Astrocyte of the spinal cord (primary cell): ENCODE measurements at regions not wholly inside any gene's neighbourhood (a gene's known extent, or its start where the extent isn't known, plus 50 kb on each side); places are given as distances from the start of the nearest gene placed in this dataset.

ENCODE experiments used
- DNase-seq: peaks from one replicate; pipeline ENCODE4 v3.0.0; 2011; ENCODE audit warnings: low read depth, low spot score
- H3K4me3 ChIP-seq: 2 replicates; pipeline ENCODE4 v1.5.1; 2011; ENCODE audit warnings: low read depth, mild to moderate bottlenecking, low read length, moderate library complexity
- in situ Hi-C: cut with HindIII; loops from 2 replicates; pipeline ENCODE4 v1.10.0; 2017; ENCODE audit warnings: low sequenced_read_pairs
- TF ChIP-seq, protein P1 (sequence below): IDR thresholded peaks from 2 replicates; pipeline ENCODE4 v1.5.1; 2012; ENCODE audit warnings: low read depth, mild to moderate bottlenecking, low read length, inconsistent platforms

DNA sequence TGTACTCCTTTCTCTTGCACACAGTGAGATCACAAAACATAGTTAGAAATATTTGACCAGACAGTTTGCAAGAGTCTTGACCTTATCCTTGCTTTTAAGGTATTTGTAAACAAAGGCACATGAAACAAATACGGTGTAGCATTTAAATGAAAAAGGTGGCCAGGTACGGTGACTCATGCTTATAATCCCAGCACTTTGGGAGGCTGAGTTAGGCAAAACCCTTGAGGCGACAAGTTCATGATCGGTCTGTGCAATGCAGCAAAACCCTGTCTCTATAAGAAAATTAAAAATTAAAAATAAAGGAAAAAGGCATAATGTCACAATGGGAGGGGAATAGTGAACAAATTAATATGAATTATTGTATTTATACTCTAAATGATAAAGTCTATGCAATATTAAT lies 109.5 kb upstream of the PIK3C3 start:
- in situ Hi-C loops: no loop called here
- TF ChIP-seq, protein P1, sequence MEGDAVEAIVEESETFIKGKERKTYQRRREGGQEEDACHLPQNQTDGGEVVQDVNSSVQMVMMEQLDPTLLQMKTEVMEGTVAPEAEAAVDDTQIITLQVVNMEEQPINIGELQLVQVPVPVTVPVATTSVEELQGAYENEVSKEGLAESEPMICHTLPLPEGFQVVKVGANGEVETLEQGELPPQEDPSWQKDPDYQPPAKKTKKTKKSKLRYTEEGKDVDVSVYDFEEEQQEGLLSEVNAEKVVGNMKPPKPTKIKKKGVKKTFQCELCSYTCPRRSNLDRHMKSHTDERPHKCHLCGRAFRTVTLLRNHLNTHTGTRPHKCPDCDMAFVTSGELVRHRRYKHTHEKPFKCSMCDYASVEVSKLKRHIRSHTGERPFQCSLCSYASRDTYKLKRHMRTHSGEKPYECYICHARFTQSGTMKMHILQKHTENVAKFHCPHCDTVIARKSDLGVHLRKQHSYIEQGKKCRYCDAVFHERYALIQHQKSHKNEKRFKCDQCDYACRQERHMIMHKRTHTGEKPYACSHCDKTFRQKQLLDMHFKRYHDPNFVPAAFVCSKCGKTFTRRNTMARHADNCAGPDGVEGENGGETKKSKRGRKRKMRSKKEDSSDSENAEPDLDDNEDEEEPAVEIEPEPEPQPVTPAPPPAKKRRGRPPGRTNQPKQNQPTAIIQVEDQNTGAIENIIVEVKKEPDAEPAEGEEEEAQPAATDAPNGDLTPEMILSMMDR: no peak
- no peak for DNase-seq
- no peak overlapping the region for H3K4me3 ChIP-seq

DNA sequence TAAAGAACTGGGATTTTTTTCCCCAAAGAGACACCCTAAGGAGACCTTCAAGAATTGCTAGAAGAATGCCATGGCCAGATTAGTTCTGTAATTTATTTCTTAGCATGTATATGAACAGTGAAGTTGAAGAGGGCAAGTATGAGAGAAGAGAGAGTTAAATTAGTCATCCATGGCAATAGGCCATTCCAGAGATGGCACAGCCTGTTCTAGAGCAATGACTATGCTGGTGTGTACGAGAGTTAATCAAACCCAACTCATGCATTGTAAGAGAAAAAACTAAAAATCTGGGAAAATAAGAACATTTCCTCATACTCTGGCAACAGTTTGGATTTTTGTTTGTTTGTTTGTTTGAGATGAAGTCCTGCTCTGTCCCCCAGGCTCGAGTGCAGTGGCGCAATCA lies 112.1 kb upstream of the PIK3C3 start:
- no peak overlapping the region for H3K4me3 ChIP-seq
- DNase-seq: peak; percentile 4
- in situ Hi-C loops: no loop called here
- TF ChIP-seq, protein P1: no peak

DNA sequence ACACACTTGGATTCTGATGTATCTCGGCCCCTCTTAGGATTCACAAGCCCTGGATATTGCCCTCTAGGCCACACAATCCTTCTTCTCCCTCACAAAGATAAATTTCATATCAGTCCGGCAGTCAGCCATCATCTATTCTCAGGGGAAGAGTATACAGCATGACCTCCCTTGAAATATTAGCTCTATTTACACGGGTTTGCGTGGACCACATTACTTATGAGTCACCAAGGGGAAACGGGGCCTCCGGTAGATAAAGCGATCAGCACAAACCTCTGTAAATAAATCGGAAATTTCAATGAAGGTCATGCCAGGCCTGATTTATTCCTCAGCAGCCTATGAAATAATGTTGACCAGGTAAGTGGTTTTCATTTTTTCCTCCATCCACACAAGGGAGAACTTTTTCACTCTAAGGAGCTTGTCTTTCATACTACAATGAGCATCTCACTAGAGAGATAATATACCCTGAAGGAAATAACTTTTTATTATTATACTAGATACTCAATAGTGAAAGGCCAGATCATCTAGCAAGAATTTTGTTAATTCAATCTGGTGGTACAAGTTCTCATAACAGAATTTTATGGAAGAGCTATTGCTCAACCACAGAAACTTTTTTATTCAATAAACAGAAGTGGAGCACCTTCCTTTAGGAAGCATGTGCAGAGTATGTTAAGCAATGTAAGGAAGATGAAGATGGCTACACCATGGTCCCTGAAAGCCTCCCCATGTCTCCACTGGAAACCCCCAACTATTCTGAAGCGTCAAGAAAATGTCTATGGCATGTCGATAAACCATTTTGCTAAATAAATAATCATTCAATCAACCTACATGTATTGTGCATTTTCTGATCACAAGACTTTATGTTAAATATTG lies 125.2 kb upstream of the PIK3C3 start:
- no peak overlapping the region for H3K4me3 ChIP-seq
- TF ChIP-seq, protein P1: no peak
- no peak for DNase-seq
- in situ Hi-C loops: no loop called here

DNA sequence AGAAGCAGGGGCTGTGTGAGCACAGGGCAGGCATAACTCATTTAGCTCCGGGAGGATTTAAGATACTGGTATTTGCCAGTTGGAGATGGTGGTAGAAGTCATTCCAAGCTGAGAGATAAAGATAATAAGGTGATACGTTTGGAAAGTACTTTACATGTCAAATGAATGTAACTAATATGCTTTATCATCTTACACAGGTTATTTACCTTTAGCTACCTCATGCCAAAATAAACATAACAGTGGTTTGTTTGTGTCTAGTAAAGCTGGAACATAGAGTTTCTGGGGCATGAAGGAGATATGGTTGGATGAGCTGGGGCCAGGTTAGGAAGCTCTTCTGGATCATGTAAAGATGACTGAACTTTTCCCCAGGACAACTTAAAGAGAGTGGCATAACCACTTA lies 126.9 kb upstream of the PIK3C3 start:
- TF ChIP-seq, protein P1: no peak
- in situ Hi-C loops: no loop called here
- DNase-seq: no peak

DNA sequence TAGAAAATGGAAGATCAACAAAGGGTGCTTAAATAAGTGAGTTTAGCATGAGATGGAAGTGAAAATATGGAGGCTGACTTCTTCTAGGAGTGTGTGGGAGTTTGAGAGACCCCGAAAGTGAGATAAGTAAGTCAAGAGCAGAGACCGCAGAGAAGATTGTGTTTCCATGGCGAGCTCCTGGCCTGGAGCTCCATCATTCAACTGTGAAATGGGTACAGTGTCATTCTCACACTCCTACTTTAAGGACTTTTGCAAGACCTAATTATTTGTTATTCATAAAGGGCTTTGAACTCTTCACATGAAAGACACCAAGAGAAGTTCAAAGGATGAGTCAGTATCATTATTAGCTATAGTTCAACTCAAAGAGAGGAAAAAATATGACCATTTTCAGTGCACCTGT lies 134.2 kb upstream of the PIK3C3 start:
- no peak for DNase-seq
- H3K4me3 ChIP-seq: no peak overlapping the region
- in situ Hi-C loops: no loop called here
- TF ChIP-seq, protein P1: no peak

More for the DNA sequence above, 126.9 kb upstream of the PIK3C3 start:
- H3K4me3 ChIP-seq: no peak overlapping the region

DNA sequence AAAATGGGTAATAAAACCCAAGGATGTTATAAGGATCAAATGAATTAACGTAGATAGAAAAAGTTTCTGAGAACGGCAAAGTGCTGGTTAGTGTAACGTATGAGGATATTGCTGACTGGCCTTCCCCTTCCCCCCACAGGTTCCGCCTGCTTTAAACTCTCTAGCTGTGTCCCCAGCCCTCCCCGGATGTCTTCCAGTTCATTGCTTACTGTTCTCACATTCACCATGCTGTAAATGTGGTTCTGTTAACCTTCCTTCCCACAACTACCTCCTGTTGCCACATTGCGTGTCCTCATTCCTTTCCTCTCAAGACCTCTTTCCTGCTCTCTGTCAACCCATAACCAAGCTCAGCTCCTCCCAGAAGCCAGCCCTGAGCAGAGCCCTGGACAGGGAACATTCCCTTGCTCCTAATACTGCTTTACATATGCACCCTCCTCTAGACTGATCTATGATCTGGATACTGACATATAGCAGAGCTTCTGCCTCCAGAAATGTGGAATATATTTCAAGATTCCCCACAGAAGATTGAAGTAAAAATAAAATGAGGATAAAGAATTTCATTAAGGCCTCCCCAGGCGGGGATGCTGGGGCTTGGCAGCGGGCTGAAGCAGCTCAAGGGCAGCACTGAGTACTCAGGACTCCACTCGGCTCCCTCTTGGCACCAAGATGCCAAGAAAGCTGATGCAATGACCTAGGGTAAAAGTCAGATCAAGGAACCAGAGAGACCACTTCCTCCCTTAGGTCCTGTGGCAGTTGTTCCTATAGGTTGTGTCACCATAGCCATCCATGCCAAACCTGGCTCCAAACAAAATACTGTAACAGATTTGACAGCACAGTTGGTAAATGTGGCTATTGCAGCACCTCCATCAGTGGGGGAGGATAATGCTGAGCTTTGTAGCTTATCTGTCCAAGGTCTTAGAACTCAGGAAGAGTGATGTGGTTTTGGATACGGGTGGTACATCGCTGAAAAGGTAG lies 136.4 kb upstream of the PIK3C3 start:
- no peak for DNase-seq
- TF ChIP-seq, protein P1: no peak
- no peak overlapping the region for H3K4me3 ChIP-seq
- in situ Hi-C loops: no loop called here
